Right kidney (tissue), 1 donor: ENCODE measurements at regions not wholly inside any gene's neighbourhood (a gene's known extent, or its start where the extent isn't known, plus 50 kb on each side); places are given as distances from the start of the nearest gene placed in this dataset.
"Not testable (repeated sequence)": the region's sequence is repeated elsewhere in the genome, so short reads cannot be mapped to it uniquely, and the experiment has no call there.

ENCODE experiments used
- DNase-seq: peaks from one replicate; pipeline ENCODE4 v3.0.0-alpha.2; 2016

DNA sequence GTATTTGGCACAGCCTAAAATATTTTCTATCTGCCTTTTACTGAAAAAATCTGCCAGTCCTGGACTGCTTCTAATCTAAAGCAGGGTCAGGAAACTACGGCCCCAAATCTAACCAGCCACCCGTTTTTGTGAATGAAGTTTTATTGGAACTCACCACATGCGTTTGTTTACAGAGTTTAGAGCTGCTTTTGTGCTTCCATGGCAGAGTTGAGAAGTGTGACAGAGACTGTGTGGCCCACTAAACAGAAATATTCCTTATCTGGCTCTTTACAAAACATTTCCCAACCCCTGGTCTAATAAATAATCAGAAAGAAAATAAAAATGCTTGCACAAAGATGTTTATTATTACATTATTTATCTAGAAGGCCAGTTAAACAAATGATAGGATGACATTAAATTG, 110.2 kb downstream of the COPRS start:
- DNase-seq = no peak

DNA sequence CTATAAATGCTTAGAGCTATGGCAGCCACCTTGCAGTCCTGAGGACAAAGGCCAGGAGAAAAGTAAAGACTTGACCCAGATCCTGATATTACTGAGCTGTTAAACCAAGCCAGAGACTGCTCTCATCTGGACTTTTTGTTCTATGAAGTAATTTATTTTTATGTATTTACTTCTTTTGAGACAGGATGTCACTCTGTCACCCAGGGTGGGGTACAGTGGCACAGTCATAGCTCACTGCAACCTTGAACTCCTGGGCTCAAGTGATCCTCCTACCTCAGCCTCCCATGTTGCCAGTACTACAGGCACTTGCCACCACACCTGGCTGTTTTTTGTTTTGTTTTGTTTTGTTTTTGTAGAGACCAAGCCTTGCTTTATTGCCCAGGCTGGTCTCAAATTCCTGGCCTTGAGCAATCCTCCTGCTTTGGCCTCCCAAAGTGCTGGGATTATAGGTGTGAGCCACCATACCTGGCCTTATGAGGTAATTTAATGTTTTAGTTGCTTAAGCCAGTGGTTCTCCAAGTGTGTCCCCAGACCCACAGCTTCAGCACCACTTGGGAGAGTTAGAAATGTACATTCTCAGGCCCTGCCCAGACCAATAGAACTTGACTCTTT, 112.1 kb downstream of the COPRS start:
- DNase-seq = no peak

- no peak for DNase-seq
These were observed 113.0 kb downstream of the COPRS start for GRCh38 chr17:31745964-31746600.

DNA sequence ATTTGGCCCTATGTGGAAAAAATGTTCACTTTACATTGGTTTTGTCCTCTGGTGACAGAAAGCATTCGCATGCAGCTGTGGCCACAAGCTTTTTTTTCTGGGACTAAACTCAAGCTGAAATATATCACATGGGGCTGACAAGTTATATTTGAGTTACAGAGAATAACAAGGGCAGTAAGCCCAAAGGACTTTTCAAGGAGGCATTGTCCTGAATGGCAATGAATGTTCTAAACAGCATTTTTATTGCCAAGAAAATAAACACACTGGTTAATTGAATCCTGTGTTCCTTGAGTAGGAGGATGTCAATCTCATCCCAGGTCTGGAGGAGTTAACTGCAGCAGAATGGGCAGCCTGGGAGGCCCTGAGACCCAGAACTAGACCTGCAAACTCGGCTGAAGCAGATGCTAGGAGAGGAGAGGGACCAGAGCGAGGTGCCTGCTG, 114.5 kb downstream of the COPRS start:
- peak; percentile 59 for DNase-seq

DNA sequence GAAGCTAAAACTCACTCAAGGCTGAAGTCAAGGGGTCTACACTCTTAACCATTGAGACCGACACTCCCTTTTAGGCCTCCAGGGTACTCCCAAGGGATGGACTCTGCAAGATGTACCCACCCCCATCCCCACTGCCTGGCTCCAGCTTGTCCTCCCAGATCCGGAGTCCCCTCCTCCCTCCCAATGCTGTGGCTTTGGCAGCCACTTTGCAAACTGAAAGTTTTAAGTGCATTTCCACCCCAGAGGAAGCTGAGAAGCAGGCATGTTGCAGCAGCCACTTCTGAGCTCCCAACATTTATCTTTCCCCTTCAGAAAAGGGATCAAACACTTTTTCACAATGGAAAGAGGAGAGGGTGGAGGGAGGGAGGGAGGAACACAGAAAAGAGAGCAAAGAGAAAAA, 115.2 kb downstream of the COPRS start:
- DNase-seq = no peak

- no peak for DNase-seq
These were observed 117.7 kb downstream of the COPRS start for GRCh38 chr17:31741371-31741770.

DNA sequence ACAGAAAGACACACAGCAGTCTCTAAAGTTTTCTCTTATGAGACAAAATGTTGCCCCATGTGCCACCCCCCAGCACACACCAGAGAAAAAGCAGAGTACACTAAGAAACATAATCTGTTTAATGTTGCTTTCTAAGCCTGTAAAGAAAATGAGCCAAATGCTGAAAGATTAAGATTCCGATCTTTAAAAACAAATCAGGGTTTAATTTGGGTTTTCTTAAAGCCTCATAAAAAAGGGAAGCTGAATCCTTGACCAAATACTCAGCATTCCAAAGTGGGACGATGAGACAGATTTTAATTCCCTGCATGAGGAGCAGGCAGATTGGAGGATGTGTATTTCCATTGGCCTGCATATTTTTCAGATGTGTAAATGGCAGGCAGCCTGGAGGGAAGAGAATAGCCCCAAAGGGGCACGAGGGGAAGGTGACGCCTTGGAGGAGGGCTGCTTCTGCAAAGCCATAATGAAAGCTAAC, 118.4 kb downstream of the COPRS start:
- DNase-seq = no peak

- DNase-seq = no peak
These were observed 119.9 kb downstream of the COPRS start for GRCh38 chr17:31738996-31739699.

GRCh38 chr17:31738488-31738887, 120.6 kb downstream of the COPRS start:
- no peak for DNase-seq

DNA sequence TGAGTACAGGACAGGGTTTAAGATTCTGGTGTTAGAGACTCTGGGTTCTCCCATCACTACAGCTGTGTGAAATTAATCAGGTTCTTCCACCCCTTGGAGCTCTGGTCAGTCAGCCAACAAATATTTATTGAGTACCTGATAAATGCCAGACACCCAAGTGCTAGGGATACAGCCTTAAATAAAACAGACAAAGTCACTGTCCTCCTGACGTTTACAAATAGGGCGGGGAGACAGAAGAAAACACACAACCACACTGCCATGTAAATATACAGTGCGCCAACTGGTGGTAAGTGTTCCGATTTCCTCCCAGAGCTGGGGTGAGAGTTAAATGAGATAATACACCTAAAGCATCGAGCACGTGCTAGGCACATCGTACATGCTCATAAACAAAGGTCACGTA, 121.0 kb downstream of the COPRS start:
- no peak for DNase-seq

DNA sequence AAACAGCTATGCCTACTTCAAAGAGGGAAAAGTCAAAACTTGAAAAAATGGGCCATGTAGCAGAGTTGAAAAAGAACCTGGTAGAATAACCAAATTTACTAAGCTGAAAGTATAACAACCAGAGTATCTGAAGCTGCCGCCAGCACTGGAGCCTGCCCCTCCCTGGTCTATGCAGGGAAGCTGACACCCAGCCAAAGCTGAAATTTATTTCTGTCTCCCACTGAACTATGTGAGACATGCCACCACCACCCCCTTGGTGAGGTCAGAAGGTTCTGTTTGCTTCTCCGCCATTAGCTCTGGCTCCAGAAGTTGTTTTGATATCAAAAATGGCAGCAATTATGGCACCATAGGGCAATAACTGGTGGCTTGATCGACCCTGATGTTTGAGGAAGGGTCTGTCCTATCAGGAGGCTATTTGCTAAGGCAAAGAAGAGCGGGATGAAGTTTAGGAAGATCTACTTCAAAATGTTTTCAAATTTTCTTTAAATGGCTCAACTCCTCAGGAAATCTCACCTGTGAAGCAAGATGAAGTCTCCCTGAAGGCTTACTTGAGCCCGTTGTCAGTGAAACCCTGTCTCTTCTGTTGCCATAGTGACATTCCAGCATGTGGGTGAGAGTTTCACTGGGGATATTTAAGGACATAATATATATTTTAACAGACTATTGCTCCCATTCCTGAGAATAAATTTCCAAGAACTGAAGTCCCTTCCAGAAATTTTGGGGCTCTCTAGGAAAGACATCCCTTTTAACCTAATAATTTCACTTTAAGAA, 122.0 kb downstream of the COPRS start:
- DNase-seq = no peak

DNA sequence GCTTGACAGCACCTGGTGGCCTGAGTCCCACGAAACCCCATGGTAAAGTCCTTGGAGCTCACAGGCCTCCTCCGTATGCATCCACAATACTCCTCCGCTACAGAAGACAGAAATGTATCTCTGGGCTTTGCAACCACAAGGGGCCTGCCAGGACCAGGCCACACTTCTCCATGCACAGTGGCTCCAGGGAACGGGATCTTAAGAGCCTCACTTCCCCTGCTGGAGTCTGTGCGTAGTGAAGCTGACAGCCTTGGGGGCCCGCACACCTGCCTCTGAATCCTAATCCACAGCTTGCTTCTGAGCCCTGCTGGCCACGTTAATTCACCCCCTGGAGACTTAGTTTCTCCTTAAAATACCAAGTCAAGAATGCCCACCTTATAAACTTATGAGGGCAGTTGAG, 125.7 kb downstream of the COPRS start:
- DNase-seq = no peak

DNA sequence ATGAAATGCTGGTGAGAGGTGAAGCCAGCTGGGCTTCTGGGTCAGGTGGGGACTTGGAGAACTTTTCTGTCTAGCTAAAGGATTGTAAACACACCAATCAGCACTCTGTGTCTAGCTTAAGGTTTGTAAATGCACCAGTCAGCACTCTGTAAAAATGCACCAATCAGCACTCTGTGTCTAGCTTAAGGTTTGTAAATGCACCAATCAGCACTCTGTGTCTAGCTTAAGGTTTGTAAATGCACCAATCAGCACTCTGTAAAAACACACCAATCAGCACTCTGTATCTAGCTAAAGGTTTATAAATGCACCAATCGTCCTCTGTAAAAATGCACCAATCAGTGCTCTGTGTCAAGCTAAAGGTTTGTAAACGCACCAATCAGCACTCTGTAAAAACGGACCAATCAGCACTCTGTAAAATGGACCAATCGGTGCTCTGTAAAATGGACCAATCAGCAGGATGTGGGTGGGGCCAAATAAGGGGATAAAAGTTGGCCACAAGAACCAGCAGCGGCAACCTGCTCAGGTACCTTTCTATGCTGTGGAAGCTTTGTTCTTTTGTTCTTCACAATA, 127.4 kb downstream of the COPRS start:
- DNase-seq = not testable (repeated sequence)

DNA sequence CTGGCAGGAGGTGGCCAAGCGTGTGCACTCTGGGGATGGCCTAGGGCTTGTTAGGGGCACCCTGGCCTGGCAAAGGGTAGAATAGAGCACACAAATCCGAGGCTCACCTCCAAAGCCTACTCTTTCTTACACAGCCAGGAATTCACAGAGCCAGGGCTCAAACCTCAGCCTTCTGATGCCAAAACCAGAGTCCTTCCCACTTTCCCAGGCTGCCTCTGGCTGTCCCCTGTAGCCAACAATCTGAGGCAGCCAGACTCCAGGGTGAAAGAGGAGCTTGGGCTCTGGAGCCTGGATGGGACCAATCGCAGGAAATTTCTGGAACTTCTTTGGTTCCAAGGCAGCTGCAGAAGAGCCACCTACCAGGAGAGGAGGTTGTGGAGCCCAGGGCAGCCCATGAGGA, 127.9 kb downstream of the COPRS start:
- no peak for DNase-seq

DNA sequence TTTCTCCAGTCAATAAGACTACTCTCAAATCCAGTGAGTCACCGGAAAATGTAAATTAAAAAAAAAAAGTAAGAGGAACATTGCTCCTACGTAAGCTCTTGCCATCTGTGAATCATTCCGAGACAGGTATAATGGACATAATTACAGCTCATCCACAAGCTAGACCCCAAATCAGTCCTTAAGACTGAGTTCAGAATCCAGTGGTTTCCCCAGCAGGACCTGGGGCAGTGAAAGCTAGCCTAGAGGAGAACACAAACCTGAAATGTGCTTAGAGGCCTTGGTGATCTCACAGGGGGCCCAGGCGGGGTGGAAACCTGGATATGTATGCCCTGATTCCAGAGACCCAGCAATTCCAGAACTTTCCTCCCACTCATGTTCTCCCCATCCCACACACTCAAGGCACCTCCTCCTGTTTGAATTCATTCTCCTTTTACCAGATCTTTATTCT, 132.0 kb downstream of the COPRS start:
- no peak for DNase-seq

GRCh38 chr17:31724619-31725018, 134.4 kb downstream of the COPRS start:
- DNase-seq = no peak

- DNase-seq = no peak
These were observed 135.0 kb downstream of the COPRS start for GRCh38 chr17:31724026-31724425.

DNA sequence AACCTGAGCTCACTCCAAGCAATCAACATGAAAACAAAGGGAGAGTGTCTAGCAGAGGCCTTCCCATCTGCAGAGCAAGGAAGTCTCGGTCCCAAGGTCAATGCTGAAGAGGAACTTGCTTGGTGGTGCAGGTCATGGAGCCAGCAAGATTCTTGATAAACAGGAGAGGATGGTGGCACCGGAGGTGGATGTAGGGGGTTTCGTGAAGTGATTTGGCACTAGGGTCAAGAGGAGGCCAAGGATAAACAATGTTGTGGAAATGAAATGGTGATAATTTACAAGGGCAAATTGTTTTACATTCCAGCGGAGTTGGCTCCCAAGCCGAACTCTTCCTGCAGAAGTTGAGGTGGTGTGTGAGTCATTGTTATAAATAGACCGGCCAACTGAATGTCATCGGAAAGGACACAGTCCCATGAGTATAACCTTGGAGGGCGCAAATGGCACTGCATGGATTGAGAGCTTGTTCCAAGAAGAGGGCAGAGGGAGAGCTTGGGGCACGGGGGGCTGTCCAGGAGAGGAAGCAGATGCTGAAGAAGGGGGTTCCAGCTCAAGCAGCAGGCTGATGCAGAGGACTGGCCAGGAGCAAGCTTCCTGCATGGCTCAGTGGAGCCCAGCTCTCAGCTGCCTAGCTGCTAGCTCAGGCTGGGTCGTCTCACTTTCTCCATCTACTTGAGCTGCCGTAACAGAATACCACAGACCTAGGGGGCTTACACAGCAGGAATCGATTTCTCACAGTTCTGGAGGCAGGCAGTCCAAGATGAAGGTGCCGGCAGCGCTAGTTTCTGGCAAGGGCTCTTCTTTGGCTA, 136.6 kb downstream of the COPRS start:
- no peak for DNase-seq

DNA sequence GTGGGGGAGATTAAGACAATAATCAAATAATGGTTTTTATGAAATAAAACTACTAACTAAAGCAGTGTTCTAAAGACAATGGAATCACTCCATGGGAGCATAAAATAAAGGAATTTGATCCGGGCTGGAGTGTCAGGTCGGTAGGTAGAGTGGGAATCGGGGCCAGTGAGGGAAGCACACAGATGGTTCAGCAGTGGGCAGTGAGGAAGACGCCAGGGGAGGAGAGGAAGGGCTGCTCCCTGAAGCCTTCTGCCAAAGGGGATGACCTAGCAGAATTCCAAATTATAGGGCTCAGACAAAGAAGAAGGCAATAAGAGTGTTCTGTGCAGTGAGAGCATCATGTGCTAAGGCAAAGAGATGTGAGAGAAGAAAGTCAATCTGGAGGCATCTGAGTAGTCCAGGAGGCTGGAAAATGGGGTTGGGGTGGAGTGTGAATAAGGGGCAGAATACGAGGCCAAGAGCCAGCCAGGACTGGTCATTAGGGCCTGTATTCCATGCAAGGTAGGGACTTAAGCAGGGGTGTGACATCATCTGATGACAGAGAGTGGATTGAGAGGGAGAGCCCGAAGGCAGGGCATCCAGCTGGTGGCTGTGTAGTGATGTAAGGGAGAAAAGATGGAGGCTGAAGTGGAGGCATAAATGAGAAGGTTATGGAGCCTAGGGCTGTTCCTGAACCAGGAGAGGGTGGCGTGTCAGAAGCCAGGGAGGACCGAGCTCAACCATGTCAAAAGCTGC, 137.6 kb downstream of the COPRS start:
- DNase-seq = no peak

GRCh38 chr17:31717251-31717650, 141.8 kb downstream of the COPRS start:
- not testable (repeated sequence) for DNase-seq

- DNase-seq = no peak
These were observed 143.6 kb downstream of the COPRS start for GRCh38 chr17:31715446-31715845.
